GM18861 (cell line): ENCODE measurements at regions not wholly inside any gene's neighbourhood (a gene's known extent, or its start where the extent isn't known, plus 50 kb on each side); places are given as distances from the start of the nearest gene placed in this dataset.

Source experiments
- ATAC-seq: cut with Tn5 transposase; IDR thresholded peaks from one replicate; pipeline ENCODE4 v1.9.1; 2021; ENCODE audit not compliant: unreplicated experiment

DNA sequence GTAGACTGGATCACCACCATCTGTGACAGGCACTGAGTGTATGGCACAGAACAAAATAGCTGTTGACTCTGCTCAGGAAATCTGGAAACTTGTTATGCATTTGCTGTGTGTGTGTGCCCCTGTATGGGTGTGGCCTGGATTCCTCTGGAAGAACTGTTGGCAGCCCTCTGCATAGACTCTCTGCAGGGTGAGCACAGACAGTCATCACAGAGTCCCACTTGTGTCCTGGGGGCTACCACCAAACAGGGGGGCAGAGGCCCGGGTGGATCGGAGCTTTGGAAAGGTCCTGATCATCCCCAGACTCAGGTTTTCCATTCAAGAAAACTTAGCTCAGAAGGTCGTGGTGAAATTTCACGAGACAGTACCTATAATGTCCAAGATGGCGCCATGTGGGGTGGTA, 258.6 kb downstream of the SOX11 start:
- ATAC-seq = no peak

GRCh38 chr2:5951471-5951870, 259.3 kb downstream of the SOX11 start:
- no peak for ATAC-seq

DNA sequence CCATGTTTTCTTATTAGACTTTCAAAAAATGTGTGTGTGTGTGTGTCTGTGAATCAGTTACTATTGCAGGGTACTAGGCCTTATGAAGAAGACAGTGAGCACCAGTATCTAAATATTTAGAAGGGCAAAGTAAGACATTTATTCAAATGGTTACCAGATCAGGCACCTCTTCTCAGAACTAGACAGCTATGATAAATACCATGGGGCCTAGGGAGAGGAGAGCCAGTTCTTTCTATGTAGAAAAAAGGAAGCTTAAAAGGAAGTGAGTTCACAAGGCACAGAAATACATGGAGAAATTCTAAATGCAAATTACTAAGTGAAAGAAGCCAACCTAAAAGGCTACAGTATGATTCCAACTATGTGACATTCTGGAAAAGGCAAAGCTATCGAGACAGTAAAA, 261.3 kb downstream of the SOX11 start:
- ATAC-seq = no peak

GRCh38 chr2:5954509-5954908, 262.3 kb downstream of the SOX11 start:
- no peak for ATAC-seq

DNA sequence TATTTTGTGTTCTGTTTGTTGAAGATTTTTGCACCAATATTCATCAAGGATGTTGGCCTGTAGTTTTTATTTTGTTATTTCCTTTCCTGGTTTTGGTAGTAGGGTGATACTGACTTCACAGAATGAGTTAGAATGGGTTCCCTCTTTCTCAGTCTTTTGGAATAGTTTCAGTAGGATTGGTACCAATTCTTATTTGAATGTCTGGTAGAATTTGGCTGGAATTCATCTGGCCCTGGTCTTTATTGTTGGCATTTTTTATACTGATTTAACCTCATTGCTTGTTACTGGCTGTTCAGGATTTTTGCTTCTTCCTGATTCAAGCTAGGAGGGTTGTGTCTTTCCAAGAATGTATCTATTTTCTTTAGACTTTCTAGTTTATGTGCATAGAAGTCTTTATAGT, 263.7 kb downstream of the SOX11 start:
- ATAC-seq = no peak

- ATAC-seq = no peak
Observed at GRCh38 chr2:5959836-5960820, 267.9 kb downstream of the SOX11 start.

GRCh38 chr2:5967506-5967905, 275.3 kb downstream of the SOX11 start:
- no peak for ATAC-seq

- ATAC-seq = no peak
Observed at GRCh38 chr2:5969303-5969702, 277.1 kb downstream of the SOX11 start.

DNA sequence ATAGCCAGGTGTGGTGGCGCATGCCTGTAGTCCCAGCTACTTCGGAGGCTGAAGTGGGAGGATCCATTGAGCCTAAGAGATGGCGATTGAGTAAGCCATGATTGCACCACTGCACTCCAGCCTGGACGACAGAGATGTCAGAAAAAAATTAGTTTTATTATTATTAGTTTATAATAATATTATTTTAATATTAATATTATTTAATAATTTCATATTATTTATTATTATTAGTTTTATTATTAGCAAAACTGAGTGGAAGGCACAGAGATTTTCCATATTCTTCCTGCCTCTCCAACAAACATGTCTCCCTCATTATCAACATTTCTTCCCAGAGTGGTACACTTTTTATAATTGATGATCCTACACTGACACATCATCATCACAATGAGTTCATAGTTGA, 278.2 kb downstream of the SOX11 start:
- ATAC-seq = no peak

- no peak for ATAC-seq
Observed at GRCh38 chr2:5974477-5974876, 282.3 kb downstream of the SOX11 start.

GRCh38 chr2:5975401-5975800, 283.2 kb downstream of the SOX11 start:
- no peak for ATAC-seq

GRCh38 chr2:5976531-5977065, 284.4 kb downstream of the SOX11 start:
- ATAC-seq = no peak

GRCh38 chr2:5977477-5977876, 285.3 kb downstream of the SOX11 start:
- no peak for ATAC-seq

DNA sequence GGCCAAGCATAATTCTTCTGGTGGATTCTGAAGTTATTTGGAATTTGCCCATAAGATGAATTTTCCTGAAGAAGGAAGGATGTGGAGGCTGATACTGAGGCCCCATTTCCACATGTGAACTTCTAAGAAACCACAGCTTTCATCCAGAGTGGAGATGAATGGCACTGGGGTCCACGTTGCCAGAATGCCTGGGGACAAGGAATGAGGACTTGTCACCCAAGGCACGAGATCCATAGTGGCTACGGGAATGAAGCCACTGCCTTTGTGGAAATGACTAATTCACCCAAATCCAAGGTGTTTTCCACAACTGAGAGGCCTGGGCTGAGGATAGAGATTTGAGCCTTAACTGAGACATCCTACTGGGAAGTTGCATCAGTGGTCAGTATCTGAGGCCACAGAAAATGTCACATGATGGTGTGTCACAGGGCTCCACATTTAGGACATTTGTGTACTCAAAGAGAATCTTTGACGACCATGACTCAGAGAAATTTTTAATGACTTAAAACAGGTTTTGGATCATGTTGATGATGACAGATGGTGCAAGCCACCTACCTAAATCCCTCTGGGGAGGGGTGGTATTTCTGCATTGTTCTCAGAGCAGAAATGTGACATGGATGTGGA, 286.1 kb downstream of the SOX11 start:
- ATAC-seq = no peak

DNA sequence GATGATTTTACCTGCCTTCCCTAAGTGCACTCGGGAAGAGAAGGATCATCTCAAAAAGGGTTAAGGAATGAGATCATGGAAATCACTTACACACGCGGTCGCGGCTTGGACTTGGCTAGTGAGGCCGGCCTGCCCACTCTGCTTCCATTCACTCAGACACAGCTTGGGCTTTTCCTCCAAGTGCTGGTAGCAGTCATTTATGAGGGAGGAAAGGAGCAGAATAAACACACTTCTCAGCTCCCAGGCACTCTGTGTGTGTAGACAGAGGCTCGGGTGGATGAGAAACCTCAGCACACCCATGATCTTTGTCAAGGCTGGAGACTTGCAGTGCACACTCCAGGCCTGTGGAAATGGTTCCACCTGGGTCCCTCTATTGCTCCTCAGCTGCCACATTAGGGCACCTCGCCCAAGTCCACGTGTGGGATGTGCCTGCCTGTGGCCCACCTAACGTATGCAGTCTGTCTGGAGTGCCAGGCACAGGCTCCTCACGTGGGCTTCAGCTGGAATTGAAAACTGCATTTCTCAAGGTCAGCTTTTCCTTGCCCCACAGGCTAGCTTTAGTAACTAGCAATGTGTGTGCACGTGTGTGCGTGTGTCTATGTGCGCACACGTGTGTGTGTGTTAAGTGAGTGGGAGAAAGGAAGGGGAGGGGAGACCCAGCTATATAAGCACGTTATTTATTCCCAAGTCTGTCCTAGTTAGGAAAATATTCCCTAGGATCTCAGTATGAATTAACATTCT, 288.4 kb downstream of the SOX11 start:
- no peak for ATAC-seq

DNA sequence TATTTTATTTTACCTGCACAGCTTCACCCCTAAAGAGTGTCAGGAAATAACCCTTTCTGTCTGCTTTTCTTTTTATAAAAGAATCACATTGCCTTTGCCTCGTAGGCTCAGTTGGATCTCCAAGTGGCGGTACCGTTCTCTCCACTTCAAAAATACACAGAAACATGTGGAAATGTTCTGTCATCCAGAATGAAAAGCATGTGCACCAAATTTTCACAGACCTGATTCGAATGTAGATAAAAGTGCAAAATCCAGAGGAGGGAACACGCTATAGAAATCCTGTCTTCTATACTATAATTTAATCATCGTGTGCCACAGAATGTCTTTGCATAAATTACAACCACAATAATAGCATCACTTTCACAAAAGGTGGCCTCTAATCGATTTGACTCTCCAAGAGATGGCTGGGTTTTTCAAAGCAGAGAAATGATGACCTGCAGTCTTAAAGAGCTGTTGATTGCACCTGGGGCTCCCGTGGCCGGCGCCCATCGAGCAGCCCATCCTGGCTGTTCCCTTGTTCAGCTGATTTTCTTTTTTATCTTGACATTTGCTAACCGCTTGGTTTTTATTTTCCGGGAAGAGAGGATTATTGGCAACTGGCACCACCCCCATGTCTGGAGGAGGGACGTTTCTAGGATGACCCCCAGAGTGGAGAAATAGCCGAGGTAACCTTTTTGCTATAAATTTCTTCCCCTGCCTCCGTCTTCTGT, 290.2 kb downstream of the SOX11 start:
- no peak for ATAC-seq

- no peak for ATAC-seq
Observed at GRCh38 chr2:5982903-5983265, 290.7 kb downstream of the SOX11 start.

DNA sequence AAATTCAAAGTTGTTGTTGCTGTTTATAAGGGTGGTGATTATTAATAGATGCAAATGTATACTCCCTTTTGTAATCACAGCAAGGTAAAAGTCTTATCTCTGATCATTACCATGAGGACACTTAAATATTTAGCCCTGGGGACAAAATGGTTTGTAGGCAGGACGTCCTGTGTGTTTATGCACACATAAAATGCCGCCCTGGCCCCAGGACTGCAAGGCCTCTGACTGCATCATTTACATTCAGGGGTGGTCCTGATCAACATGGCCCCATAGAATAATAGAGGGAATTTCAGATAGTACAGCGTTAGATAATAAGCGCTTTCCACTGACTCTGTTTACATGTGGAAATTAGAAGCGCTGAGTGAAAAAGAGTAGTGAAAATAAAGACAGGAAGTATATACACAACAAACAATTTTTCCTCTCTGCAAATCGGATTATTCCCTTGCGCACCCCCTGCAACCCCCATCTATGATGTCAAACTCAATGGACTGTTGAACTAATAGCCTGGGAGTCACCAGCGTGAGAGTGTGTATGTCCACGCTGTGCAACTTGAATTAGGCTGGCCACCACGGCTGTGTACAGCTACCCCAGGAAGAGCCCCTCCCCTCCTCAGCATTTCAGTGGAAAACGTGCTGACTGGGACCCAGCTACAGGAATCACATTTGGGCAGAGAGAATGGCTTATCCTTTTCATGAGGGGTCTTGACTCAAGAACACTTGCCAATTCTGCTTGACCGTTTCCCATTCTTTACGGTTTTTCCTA, 291.5 kb downstream of the SOX11 start:
- no peak for ATAC-seq

GRCh38 chr2:5984273-5984655, 292.1 kb downstream of the SOX11 start:
- ATAC-seq = no peak

DNA sequence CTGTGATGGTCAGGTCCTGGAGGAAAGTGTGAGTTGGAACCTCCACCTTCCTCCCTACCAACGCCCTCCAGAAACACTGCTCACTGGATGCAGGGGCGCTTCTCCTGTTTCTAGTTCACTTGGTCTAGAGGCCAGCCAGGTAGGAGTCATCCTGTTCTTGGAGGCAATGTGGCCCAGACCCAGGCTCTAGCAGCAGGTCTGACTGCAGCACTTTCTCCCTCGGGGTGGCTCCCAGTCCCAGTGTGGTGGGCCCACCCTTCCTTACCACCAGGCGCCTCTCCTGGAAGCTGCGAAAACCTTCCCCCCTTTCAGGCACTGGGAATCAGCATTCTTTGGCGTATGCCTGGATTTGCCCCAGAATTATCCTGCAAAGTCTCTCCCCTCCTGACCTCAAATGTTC, 292.8 kb downstream of the SOX11 start:
- no peak for ATAC-seq
